Stomach (tissue), 8 donors: ENCODE measurements at regions not wholly inside any gene's neighbourhood (a gene's known extent, or its start where the extent isn't known, plus 50 kb on each side); places are given as distances from the start of the nearest gene placed in this dataset.

Experiments used
- DNase-seq, 2 donors: peaks; one replicate each; pipeline versions ENCODE4 v3.0.0 to v3.0.0-alpha.2; 2013 to 2019
- H3K27ac ChIP-seq, 5 donors: fragments of 200-600 bp in 4 of 5; sonication (generic) in 4 of 5; one replicate each; pipeline ENCODE4 v1.5.1; 2013 to 2019; ENCODE audit warnings: mild to moderate bottlenecking in 1 of 5, moderate library complexity in 1 of 5
- H3K27me3 ChIP-seq, 3 donors: fragments of 200-600 bp; sonication (generic); one replicate each; pipeline ENCODE4 v1.5.1; 2017 to 2019; ENCODE audit warnings: mixed run types in 1 of 3
- H3K36me3 ChIP-seq, 4 donors: fragments of 200-600 bp; sonication (generic); 1 replicate in 3 of 4; 2 replicates in 1 of 4; pipeline ENCODE4 v1.5.1; 2016 to 2019
- H3K4me1 ChIP-seq, 4 donors: fragments of 200-600 bp; sonication (generic); one replicate each; pipeline ENCODE4 v1.5.1; 2016 to 2019
- H3K4me3 ChIP-seq, 4 donors: fragments of 200-600 bp; sonication (generic) in 3 of 4; one replicate each; pipeline ENCODE4 v1.5.1; 2016 to 2019; ENCODE audit warnings: mild to moderate bottlenecking in 1 of 4
- H3K9me3 ChIP-seq, 4 donors: fragments of 200-600 bp; sonication (generic); one replicate each; pipeline ENCODE4 v1.5.1; 2016 to 2019
- EP300 ChIP-seq: sonication (generic); formaldehyde crosslinking; IDR thresholded peaks from one replicate; pipeline ENCODE4 v1.6.1; 2017; ENCODE audit warnings: antibody characterized with exemption
- POLR2A ChIP-seq, 4 donors: fragments of 450-650 bp; IDR thresholded peaks; one replicate each; pipeline ENCODE4 v1.6.1; 2016; ENCODE audit warnings: antibody characterized with exemption in 4 of 4, control low read depth in 2 of 4, mild to moderate bottlenecking in 1 of 4, moderate library complexity in 1 of 4
- POLR2AphosphoS5 ChIP-seq, 3 donors: sonication (generic); formaldehyde crosslinking; IDR thresholded peaks; one replicate each; pipeline ENCODE4 v1.6.1; 2016; ENCODE audit warnings: antibody characterized with exemption in 3 of 3
- WGBS, 5 donors: extraction: QIAGEN DNeasy Blood & Tissue Kit in 3 of 5; methylation state at CpG; one replicate each; pipeline versions ENCODE4 v1.1.5 to v1.1.7; 2013 to 2018; 5-methylcytosine and 5-hydroxymethylcytosine counted together
- intact Hi-C: fragments of 100-400 bp; cut with DNase I; formaldehyde crosslinking; loops from one replicate; pipeline ENCODE4 v1.15.1; 2023; ENCODE audit warnings: low total_unique reads
- TF ChIP-seq, protein P1 (sequence below), 7 experiments: fragments of 450-650 bp in 4 of 7; fragments of 200-600 bp in 3 of 7; sonication (generic) in 3 of 7; IDR thresholded peaks; one replicate each; pipeline ENCODE4 v1.5.1; 2016 to 2019; ENCODE audit warnings: antibody characterized with exemption in 7 of 7, control low read depth in 2 of 7, mild to moderate bottlenecking in 1 of 7
- donor health status: healthy with polysubstance abuse.
- donor health status: Bipolar disorder and iron deficiency.
- donor health status: healthy.

- H3K27me3 ChIP-seq = no peaks in the 10 kb centered on the region
- DNase-seq = no peak
- H3K9me3 ChIP-seq = no peaks in the 10 kb centered on the region
- 71 to 83% (median 78%) methylated on average over 4 of the region's 4 CpGs for WGBS, 5 donors
- no peak for TF ChIP-seq EP300
- TF ChIP-seq, protein P1, sequence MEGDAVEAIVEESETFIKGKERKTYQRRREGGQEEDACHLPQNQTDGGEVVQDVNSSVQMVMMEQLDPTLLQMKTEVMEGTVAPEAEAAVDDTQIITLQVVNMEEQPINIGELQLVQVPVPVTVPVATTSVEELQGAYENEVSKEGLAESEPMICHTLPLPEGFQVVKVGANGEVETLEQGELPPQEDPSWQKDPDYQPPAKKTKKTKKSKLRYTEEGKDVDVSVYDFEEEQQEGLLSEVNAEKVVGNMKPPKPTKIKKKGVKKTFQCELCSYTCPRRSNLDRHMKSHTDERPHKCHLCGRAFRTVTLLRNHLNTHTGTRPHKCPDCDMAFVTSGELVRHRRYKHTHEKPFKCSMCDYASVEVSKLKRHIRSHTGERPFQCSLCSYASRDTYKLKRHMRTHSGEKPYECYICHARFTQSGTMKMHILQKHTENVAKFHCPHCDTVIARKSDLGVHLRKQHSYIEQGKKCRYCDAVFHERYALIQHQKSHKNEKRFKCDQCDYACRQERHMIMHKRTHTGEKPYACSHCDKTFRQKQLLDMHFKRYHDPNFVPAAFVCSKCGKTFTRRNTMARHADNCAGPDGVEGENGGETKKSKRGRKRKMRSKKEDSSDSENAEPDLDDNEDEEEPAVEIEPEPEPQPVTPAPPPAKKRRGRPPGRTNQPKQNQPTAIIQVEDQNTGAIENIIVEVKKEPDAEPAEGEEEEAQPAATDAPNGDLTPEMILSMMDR (IDR thresholded peaks at IDR 0.05) = no peak
- no peak for TF ChIP-seq POLR2A (IDR thresholded peaks at IDR 0.05)
- no peak for TF ChIP-seq POLR2AphosphoS5 (IDR thresholded peaks at IDR 0.05)
- H3K4me3 ChIP-seq = no peak overlapping the region
- H3K27ac ChIP-seq = no peak overlapping the region
- no peaks in the 10 kb centered on the region for H3K36me3 ChIP-seq
- no peaks in the 10 kb centered on the region for H3K4me1 ChIP-seq
- intact Hi-C loops = no loop called here
Measured at GRCh38 chr15:96960711-96961480, 630.4 kb downstream of the NR2F2 start.

- H3K27ac ChIP-seq = no peak overlapping the region
- no peaks in the 10 kb centered on the region for H3K36me3 ChIP-seq
- no peaks in the 10 kb centered on the region for H3K9me3 ChIP-seq
- H3K4me3 ChIP-seq = no peak overlapping the region
- 33 to 58% (median 45%) methylated on average over 3 of the region's 3 CpGs for WGBS, 5 donors
- TF ChIP-seq POLR2A (IDR thresholded peaks at IDR 0.05) (no peak), POLR2AphosphoS5 (IDR thresholded peaks at IDR 0.05) (no peak), EP300 (no peak)
- TF ChIP-seq, protein P1 (IDR thresholded peaks at IDR 0.05) = no peak
- H3K27me3 ChIP-seq = no peaks in the 10 kb centered on the region
- intact Hi-C loops = no loop called here
- peak in 1 of 2 donors; percentile 8 for DNase-seq
- H3K4me1 ChIP-seq = no peaks in the 10 kb centered on the region
Measured at GRCh38 chr15:96966554-96966953, 636.1 kb downstream of the NR2F2 start.

DNA sequence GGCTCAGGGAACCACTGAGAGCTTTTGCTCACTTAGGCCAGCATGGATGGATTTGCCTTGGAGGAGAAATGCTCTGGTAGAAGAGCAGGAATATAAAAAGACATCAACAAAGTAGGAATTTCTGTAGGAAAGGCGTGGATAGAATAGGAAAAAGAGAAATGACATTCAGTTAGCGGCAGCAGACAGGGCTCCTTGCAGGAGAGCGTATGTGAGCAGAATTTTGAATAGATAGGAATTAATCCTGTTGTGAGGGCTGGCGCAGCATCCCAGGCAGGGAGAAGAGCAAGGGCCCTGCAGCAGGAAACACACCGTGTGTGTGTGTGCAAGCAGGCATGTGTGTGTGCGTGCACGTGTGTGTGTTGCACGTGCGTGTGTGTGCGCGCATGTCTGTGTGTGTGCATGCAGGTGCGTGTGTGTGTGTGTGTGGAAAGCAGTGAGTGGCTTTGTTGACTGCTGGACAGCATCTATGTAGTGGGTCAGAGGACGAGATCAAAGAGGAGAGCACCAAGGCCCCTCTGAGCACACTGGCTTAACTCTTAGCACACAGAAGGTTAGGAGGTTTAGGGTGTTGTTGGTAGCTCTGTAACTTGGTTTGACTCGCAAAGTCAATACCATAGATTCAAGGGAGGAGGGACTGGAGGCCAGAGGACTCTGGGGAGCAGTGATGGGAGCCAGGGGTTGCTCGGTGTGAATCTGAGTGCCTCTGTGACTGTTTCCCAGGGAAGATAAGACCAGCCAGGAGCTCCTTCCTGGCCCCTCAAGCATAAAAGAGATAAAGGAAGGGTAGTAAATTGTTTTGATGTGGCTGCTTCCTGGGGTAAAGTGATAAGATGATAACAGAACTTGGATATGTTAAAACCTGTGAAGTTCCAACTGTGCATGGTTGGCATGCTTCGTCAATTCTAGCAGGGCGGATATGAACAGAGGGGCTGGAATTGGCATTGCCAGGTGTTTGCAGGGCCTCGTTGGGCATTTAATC is 639.5 kb downstream of the NR2F2 start:
- WGBS, 5 donors = 71 to 84% (median 80%) methylated on average over 17 to 18 of the region's 18 CpGs
- intact Hi-C loops = no loop called here
- no peak overlapping the region for H3K27ac ChIP-seq
- H3K4me3 ChIP-seq = no peak overlapping the region
- no peaks in the 10 kb centered on the region for H3K36me3 ChIP-seq
- H3K27me3 ChIP-seq = no peaks in the 10 kb centered on the region
- DNase-seq = no peak
- no peaks in the 10 kb centered on the region for H3K9me3 ChIP-seq
- H3K4me1 ChIP-seq = no peaks in the 10 kb centered on the region
- TF ChIP-seq POLR2AphosphoS5 (IDR thresholded peaks at IDR 0.05) = no peak
- no peak for TF ChIP-seq EP300
- no peak for TF ChIP-seq POLR2A (IDR thresholded peaks at IDR 0.05)
- TF ChIP-seq, protein P1 (IDR thresholded peaks at IDR 0.05) = no peak

- peak in 1 of 2 donors; percentile 18 for DNase-seq
- H3K4me1 ChIP-seq = no peaks in the 10 kb centered on the region
- H3K36me3 ChIP-seq = no peaks in the 10 kb centered on the region
- no peak overlapping the region for H3K27ac ChIP-seq
- intact Hi-C loops = no loop called here
- TF ChIP-seq, protein P1 (IDR thresholded peaks at IDR 0.05) = no peak
- no peak for TF ChIP-seq POLR2AphosphoS5 (IDR thresholded peaks at IDR 0.05)
- no peak for TF ChIP-seq POLR2A (IDR thresholded peaks at IDR 0.05)
- no peak for TF ChIP-seq EP300
- no peaks in the 10 kb centered on the region for H3K27me3 ChIP-seq
- WGBS, 5 donors = 27 to 74% (median 34%) methylated on average over 1 of the region's 1 CpG
- H3K9me3 ChIP-seq = no peaks in the 10 kb centered on the region
- no peak overlapping the region for H3K4me3 ChIP-seq
Measured at GRCh38 chr15:96972201-96972600, 641.7 kb downstream of the NR2F2 start.
